ENCODE measurements at regions not wholly inside any gene's neighbourhood (a gene's known extent, or its start where the extent isn't known, plus 50 kb on each side); places are given as distances from the start of the nearest gene placed in this dataset.

- peak; percentile 98 for DNase-seq
Observed at GRCh38 chr18:48488388-48488850, 50.4 kb upstream of the CTIF start.

- DNase-seq, result no peak
Observed at GRCh38 chr18:48486754-48487153, 52.1 kb upstream of the CTIF start.

- no peak for DNase-seq
Observed at GRCh38 chr18:48485828-48486405, 52.9 kb upstream of the CTIF start.

- DNase-seq, result no peak
Observed at GRCh38 chr18:48481092-48481491, 57.7 kb upstream of the CTIF start.

GRCh38 chr18:48479531-48479930 is 59.3 kb upstream of the CTIF start:
- DNase-seq, result no peak

- no peak for DNase-seq
Observed at GRCh38 chr18:48477348-48477747, 61.5 kb upstream of the CTIF start.

- DNase-seq, result no peak
Observed at GRCh38 chr18:48476550-48476917, 62.3 kb upstream of the CTIF start.

- DNase-seq, result peak; percentile 83
Observed at GRCh38 chr18:48475635-48476549, 62.9 kb upstream of the CTIF start.

GRCh38 chr18:48473816-48474215 is 64.6 kb upstream of the ZBTB7C start:
- no peak for DNase-seq

- peak; percentile 78 for DNase-seq
Observed at GRCh38 chr18:48472610-48473009, 63.4 kb upstream of the ZBTB7C start.

GRCh38 chr18:48470484-48471180 is 61.4 kb upstream of the ZBTB7C start:
- peak; percentile 88 for DNase-seq

- DNase-seq, result peak; percentile 46
Observed at GRCh38 chr18:48468151-48468550, 59.0 kb upstream of the ZBTB7C start.

GRCh38 chr18:48467231-48467630 is 58.0 kb upstream of the ZBTB7C start:
- no peak for DNase-seq

GRCh38 chr18:48462510-48462909 is 53.3 kb upstream of the ZBTB7C start:
- no peak for DNase-seq

- peak; percentile 59 for DNase-seq
Observed at GRCh38 chr18:48460929-48461583, 51.9 kb upstream of the ZBTB7C start.

- no peak for DNase-seq
Observed at GRCh38 chr18:48459465-48459864, 50.3 kb upstream of the ZBTB7C start.

- no peak for DNase-seq
Observed at GRCh38 chr18:48459016-48459415, 49.8 kb upstream of the ZBTB7C start.
